ENCODE measurements at regions not wholly inside any gene's neighbourhood (a gene's known extent, or its start where the extent isn't known, plus 50 kb on each side); places are given as distances from the start of the nearest gene placed in this dataset.
"Not testable (repeated sequence)": the region's sequence is repeated elsewhere in the genome, so short reads cannot be mapped to it uniquely, and the experiment has no call there.

DNA sequence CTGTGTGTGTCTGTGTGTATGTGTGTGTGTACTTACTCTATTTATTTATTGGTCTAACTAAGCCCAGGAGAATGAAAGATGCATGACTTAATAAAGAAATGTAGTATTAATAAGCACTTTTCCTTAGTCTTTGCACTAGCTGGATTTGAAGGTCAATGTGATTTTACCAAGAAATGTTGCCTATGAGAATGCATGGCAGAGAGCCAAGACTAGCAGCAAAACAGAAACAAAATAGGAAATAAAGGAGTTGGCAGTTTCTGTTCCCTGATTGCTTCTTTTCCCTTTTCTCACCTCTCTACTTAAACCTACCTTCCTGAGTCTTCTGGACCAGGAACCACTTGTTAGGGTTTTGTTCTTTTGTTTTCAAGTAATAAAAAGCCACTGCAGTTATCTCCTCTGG lies 286.1 kb downstream of the KCTD12 start:
- intact Hi-C loops (cut with DNase I; ENCODE audit: low total_unique reads) = no loop called here
- no peak for DNase-seq (ENCODE audit: low spot score in 2 of 2)
- no peak for TF ChIP-seq POLR2A (IDR thresholded peaks at IDR 0.05)
- TF ChIP-seq, protein P1, sequence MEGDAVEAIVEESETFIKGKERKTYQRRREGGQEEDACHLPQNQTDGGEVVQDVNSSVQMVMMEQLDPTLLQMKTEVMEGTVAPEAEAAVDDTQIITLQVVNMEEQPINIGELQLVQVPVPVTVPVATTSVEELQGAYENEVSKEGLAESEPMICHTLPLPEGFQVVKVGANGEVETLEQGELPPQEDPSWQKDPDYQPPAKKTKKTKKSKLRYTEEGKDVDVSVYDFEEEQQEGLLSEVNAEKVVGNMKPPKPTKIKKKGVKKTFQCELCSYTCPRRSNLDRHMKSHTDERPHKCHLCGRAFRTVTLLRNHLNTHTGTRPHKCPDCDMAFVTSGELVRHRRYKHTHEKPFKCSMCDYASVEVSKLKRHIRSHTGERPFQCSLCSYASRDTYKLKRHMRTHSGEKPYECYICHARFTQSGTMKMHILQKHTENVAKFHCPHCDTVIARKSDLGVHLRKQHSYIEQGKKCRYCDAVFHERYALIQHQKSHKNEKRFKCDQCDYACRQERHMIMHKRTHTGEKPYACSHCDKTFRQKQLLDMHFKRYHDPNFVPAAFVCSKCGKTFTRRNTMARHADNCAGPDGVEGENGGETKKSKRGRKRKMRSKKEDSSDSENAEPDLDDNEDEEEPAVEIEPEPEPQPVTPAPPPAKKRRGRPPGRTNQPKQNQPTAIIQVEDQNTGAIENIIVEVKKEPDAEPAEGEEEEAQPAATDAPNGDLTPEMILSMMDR (IDR thresholded peaks at IDR 0.05) = no peak
- H3K4me3 ChIP-seq (ENCODE audit: low read depth, poor library complexity, severe bottlenecking) = no peak overlapping the region

DNA sequence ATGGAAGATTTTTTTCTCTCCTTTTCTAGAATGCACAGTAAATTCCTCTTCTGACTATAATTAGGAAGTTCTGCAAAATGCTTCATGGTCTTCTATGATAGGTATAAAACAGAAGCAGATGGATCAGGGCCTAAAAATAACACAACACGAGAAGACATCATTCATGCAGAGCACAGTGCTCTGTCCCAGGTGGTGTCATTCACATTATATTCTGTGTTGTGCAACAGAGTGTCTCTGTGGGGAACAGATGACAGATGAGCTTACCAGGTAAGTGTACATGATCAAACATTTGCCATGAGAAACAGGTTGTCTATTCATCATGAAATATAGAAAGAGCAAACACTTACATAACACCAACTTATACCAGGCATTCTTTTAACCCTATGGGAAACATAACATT lies 288.3 kb downstream of the KCTD12 start:
- no peak overlapping the region for H3K4me3 ChIP-seq (ENCODE audit: low read depth, poor library complexity, severe bottlenecking)
- TF ChIP-seq POLR2A (IDR thresholded peaks at IDR 0.05) = no peak
- TF ChIP-seq, protein P1 (IDR thresholded peaks at IDR 0.05) = no peak
- WGBS, 2 donors = 38 to 57% methylated on average over 1 of the region's 1 CpG
- intact Hi-C loops (cut with DNase I; ENCODE audit: low total_unique reads) = no loop called here
- no peak for DNase-seq (ENCODE audit: low spot score in 2 of 2)

DNA sequence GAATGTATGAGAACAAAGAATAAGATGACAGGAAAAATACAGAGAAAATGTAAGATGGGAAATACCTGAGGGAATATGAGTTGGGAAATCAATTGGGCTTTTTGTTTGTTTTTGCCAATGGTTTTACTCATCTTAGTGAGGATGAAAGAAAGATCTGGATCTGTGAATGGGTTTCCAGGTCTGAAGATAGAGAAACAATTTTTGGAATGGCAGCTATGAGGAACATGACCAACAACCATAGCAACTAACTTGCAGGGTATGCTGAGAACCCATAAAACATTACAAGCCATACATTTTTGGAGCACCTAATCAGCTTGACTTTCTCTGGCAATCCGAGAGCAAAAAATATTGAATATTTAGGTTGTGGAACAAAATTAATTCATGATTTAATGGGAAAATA lies 290.0 kb downstream of the KCTD12 start:
- no peak overlapping the region for H3K4me3 ChIP-seq (ENCODE audit: low read depth, poor library complexity, severe bottlenecking)
- no peak for DNase-seq (ENCODE audit: low spot score in 2 of 2)
- intact Hi-C loops (cut with DNase I; ENCODE audit: low total_unique reads) = no loop called here
- 86 to 97% methylated on average over 1 of the region's 1 CpG for WGBS, 2 donors
- TF ChIP-seq, protein P1 (IDR thresholded peaks at IDR 0.05) = no peak
- TF ChIP-seq POLR2A (IDR thresholded peaks at IDR 0.05) = no peak

DNA sequence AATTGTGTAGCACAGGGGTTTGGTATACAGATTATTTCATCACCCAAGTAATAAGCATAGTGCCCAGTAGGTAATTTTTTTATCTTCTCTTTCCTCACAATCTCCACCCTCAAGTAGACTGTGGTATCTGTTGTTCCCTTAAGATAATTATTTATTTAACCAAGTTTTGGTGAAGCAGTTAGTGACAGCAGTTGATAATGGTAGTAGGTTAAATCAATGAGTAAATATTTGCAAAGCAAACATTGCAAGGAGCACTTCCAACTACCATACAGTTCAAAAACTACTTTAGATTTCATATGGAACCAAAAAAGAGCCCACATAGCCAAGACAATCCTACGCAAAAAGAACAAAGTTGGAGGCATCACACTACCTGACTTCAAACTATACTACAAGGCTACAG lies 291.8 kb downstream of the KCTD12 start:
- no peak for DNase-seq (ENCODE audit: low spot score in 2 of 2)
- WGBS, 2 donors = 90 to 94% methylated on average over 1 of the region's 1 CpG
- no peak for TF ChIP-seq POLR2A (IDR thresholded peaks at IDR 0.05)
- TF ChIP-seq, protein P1 (IDR thresholded peaks at IDR 0.05) = no peak
- H3K4me3 ChIP-seq (ENCODE audit: low read depth, poor library complexity, severe bottlenecking) = no peak overlapping the region
- intact Hi-C loops (cut with DNase I; ENCODE audit: low total_unique reads) = no loop called here

DNA sequence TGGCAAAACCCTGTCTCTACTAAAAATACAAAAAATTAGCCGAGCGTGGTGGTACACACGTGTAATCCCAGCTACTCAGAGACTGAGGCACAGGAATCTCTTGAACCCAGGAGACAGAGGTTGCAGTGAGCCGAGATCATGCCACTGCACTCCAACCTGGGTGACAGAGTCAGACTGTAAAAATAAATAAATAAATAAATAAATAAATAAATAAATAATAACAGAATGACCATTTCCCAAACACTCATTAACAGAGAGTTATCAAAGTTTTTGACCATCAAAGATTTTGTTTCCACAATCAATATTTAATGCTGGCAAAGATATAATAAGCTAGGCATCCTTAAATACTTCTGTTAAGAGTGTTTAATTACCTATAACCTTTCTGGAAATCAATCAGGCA lies 299.4 kb downstream of the KCTD12 start:
- intact Hi-C loops (cut with DNase I; ENCODE audit: low total_unique reads) = no loop called here
- TF ChIP-seq POLR2A (IDR thresholded peaks at IDR 0.05) = no peak
- TF ChIP-seq, protein P1 (IDR thresholded peaks at IDR 0.05) = no peak
- 94 to 99% methylated on average over 4 of the region's 4 CpGs for WGBS, 2 donors
- no peak for DNase-seq (ENCODE audit: low spot score in 2 of 2)
- no peak overlapping the region for H3K4me3 ChIP-seq (ENCODE audit: low read depth, poor library complexity, severe bottlenecking)

DNA sequence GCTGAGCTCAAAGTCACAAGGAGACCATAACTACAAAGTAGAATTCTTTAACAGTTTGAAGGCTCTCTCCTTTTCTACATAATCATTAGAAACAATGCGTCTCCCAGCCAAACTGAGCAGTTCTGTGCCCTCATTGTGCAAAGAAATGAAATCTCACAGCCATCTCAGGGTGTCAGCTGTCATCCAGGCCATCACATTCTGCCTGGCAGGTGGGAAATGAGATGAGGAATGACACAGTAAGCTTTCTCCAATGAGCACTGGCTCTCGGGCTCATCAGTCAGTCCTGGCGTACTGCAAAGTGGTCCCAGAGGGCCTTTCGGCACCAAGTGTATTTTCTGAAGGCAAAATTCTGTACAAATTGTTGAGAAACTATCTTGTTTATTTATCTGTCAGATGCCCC lies 306.5 kb downstream of the KCTD12 start:
- intact Hi-C loops (cut with DNase I; ENCODE audit: low total_unique reads) = no loop called here
- no peak overlapping the region for H3K4me3 ChIP-seq (ENCODE audit: low read depth, poor library complexity, severe bottlenecking)
- WGBS, 2 donors = 93 to 94% methylated on average over 4 of the region's 4 CpGs
- DNase-seq (ENCODE audit: low spot score in 2 of 2) = no peak
- TF ChIP-seq POLR2A (IDR thresholded peaks at IDR 0.05) = no peak
- TF ChIP-seq, protein P1 (IDR thresholded peaks at IDR 0.05) = no peak

DNA sequence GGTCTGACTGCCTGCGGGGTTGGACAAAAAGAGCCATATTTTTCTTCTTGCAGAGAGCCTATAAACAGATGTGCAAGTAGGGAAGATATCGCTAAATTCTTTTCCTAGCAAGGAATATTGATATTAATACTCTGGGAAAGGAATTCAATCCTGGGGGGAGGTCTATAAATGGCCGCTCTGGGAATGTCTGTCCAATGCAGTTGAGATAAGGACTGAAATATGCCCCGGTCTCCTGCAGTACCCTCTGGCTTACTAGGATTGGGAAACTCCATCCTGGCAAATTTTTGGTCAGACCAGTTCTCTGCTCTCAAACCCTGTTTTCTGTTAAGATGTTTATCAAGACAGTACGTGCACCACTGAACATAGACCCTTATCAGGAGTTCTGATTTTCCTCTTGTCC lies 310.6 kb downstream of the KCTD12 start:
- DNase-seq (ENCODE audit: low spot score in 2 of 2); intact Hi-C loops (cut with DNase I; ENCODE audit: low total_unique reads); H3K4me3 ChIP-seq (ENCODE audit: low read depth, poor library complexity, severe bottlenecking): not testable (repeated sequence)
- 90 to 92% methylated on average over 5 of the region's 5 CpGs for WGBS, 2 donors
